ENCODE measurements at regions not wholly inside any gene's neighbourhood (a gene's known extent, or its start where the extent isn't known, plus 50 kb on each side); places are given as distances from the start of the nearest gene placed in this dataset.

DNA sequence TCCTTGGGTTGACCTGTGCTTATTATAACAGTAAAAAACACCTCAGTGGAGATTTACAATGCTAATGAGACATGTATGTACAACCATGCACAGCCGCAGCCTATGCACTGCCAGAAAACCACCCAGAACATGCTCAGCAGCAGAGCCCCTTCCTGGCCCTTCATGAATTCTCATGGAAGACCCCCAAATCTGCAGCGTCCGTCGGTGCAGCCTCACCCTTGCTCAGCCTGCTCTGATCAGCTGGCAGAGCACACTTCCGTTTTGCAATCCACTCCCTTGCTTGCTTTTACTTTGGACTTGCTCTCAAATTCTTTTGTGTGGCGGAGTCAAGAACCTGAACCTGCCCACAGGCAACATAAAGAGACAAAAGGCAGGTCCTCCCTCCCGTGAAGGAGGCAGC lies 378.2 kb upstream of the SULF2 start:
- Mint-ChIP-seq H3K36me3 (peaks cover 1% of the 10 kb centered on the region), H3K4me1 (peaks cover 0 to 4% (median 0%) of the 10 kb centered on the region in 3 donors), H3K27ac (no peak overlapping the region), H3K27me3 (peaks cover 16% of the 10 kb centered on the region), H3K4me3 (no peak overlapping the region), H3K9me3 (peaks cover 0 to 2% (median 0%) of the 10 kb centered on the region in 3 donors)

GRCh38 chr20:48162621-48163020 lies 377.3 kb upstream of the SULF2 start:
- Mint-ChIP-seq H3K9me3 (peaks cover 0 to 2% (median 0%) of the 10 kb centered on the region in 3 donors), H3K4me1 (peaks cover 0 to 4% (median 0%) of the 10 kb centered on the region in 3 donors), H3K27me3 (peaks cover 18% of the 10 kb centered on the region), H3K36me3 (peaks cover 1% of the 10 kb centered on the region), H3K27ac (no peak overlapping the region), H3K4me3 (no peak overlapping the region)

GRCh38 chr20:48159145-48160008 lies 374.1 kb upstream of the SULF2 start:
- H3K36me3 Mint-ChIP-seq, result peaks cover 1% of the 10 kb centered on the region
- H3K27ac Mint-ChIP-seq, result peak overlapping the region in 1 of 3 donors; percentile 35
- H3K9me3 Mint-ChIP-seq, result peaks cover 4 to 11% (median 9%) of the 10 kb centered on the region in 3 donors
- H3K4me1 Mint-ChIP-seq, result peaks cover 0 to 4% (median 0%) of the 10 kb centered on the region in 3 donors
- no peak overlapping the region for H3K4me3 Mint-ChIP-seq
- peaks cover 10% of the 10 kb centered on the region for H3K27me3 Mint-ChIP-seq

DNA sequence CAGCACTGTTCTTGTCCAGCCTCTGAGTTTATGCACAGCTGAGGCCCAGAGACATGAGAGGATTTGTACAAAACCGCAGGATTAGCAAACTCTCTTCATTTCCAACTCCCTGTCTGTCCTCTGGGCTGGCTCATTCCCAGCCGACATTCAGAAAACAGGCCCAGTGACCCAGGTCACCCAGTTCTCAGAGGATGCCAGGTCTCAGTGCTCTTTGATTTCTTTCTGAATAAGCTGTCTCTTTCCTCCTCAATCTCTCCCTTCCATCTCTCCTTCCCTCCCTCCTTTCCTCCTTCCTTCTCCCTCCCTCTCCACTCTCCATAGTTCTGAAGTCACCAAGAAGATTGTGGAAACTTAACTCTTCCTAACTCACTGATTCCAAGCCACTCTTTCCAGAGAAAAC lies 372.7 kb upstream of the SULF2 start:
- Mint-ChIP-seq H3K4me3 (no peak overlapping the region), H3K27ac (no peak overlapping the region), H3K36me3 (peaks cover 1% of the 10 kb centered on the region), H3K9me3 (peaks cover 4 to 11% (median 9%) of the 10 kb centered on the region in 3 donors), H3K27me3 (peaks cover 11% of the 10 kb centered on the region), H3K4me1 (peaks cover 0 to 4% (median 0%) of the 10 kb centered on the region in 3 donors)

- H3K4me3 Mint-ChIP-seq, result peak overlapping the region in 1 of 4 donors; percentile 4
- H3K4me1 Mint-ChIP-seq, result peaks cover 0 to 4% (median 0%) of the 10 kb centered on the region in 3 donors
- peaks cover 1% of the 10 kb centered on the region for H3K36me3 Mint-ChIP-seq
- peaks cover 4 to 11% (median 9%) of the 10 kb centered on the region in 3 donors for H3K9me3 Mint-ChIP-seq
- no peak overlapping the region for H3K27ac Mint-ChIP-seq
- peaks cover 11% of the 10 kb centered on the region for H3K27me3 Mint-ChIP-seq
These were observed 371.8 kb upstream of the SULF2 start for GRCh38 chr20:48156951-48157700.

DNA sequence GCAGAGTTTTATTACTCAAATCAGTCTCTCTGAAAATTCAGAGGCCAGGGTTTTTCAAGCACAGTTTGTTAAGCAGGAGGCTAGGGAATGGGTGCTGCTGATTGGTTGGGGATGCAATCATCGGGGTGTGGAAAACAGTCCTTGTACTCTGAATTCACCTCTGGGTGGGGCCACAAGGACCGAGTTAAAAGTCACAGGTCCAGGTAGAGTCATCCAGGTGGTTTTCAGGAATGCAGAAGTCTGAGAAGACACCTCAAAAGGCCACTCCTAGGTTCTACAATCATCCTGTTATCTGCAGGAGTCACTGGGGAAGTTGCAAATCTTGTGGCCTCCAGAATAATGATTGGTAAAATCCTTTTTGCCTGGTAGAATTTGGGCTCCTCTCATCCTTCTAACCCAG lies 371.2 kb upstream of the SULF2 start:
- Mint-ChIP-seq H3K9me3 (peaks cover 4 to 11% (median 9%) of the 10 kb centered on the region in 3 donors), H3K4me3 (no peak overlapping the region), H3K36me3 (peaks cover 1% of the 10 kb centered on the region), H3K27ac (no peak overlapping the region), H3K27me3 (peaks cover 11% of the 10 kb centered on the region), H3K4me1 (peaks cover 0 to 2% (median 0%) of the 10 kb centered on the region in 3 donors)

GRCh38 chr20:48155268-48155667 lies 370.0 kb upstream of the SULF2 start:
- peaks cover 4 to 10% (median 9%) of the 10 kb centered on the region in 3 donors for H3K9me3 Mint-ChIP-seq
- peaks cover 1% of the 10 kb centered on the region for H3K36me3 Mint-ChIP-seq
- H3K27me3 Mint-ChIP-seq, result peaks cover 11% of the 10 kb centered on the region
- H3K4me1 Mint-ChIP-seq, result peaks cover 0 to 2% (median 0%) of the 10 kb centered on the region in 3 donors
- H3K4me3 Mint-ChIP-seq, result no peak overlapping the region
- H3K27ac Mint-ChIP-seq, result no peak overlapping the region

- H3K36me3 Mint-ChIP-seq, result peaks cover 1% of the 10 kb centered on the region
- no peak overlapping the region for H3K27ac Mint-ChIP-seq
- no peaks in the 10 kb centered on the region for H3K4me1 Mint-ChIP-seq
- peak overlapping the region in 1 of 4 donors; percentile 18 for H3K4me3 Mint-ChIP-seq
- H3K27me3 Mint-ChIP-seq, result peaks cover 7% of the 10 kb centered on the region
- peaks cover 4 to 10% (median 9%) of the 10 kb centered on the region in 3 donors for H3K9me3 Mint-ChIP-seq
These were observed 368.9 kb upstream of the SULF2 start for GRCh38 chr20:48154040-48154765.

DNA sequence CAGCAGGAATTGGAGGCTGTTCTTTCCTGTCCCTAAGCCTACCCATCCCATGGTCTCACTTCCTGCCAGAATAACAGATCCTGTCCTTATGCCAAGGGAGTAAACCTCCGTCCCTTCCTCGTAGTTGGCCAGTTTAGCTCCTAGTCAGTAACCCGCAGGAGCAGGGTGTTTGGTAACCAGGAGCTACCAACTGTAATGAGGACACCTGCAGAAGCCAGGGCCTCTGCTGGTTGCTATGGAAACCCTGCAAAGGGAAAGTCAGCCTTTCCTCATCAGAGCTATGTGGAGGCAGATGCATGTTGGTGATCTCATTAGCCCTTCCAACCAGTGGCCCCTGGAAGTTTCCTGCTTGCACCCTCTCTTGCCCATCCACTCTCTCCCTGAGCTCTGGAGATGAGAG lies 368.2 kb upstream of the SULF2 start:
- peak overlapping the region in 1 of 3 donors; percentile 86 for H3K27ac Mint-ChIP-seq
- H3K27me3 Mint-ChIP-seq, result peaks cover 7% of the 10 kb centered on the region
- H3K4me1 Mint-ChIP-seq, result no peaks in the 10 kb centered on the region
- H3K4me3 Mint-ChIP-seq, result no peak overlapping the region
- H3K36me3 Mint-ChIP-seq, result no peaks in the 10 kb centered on the region
- peaks cover 4 to 10% (median 9%) of the 10 kb centered on the region in 3 donors for H3K9me3 Mint-ChIP-seq

DNA sequence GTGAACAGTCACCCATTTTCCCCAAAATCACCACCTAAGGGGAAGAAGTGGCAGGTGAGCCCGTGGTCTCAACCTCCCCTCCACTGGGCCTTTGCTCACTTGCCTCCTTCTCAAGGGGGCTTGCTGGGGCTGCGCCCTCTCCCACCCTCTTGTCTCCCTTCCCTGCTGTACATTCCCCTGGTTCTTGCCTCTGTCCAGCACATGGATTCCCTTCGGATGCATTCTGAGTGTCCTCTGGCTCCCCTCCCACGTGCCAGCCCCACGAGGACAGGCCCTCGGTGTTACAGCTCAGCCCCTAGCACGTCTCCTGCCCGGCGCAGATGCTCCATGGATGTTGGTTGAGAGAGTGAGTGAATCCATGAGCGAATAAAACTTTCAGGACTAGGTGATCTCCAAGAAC lies 367.8 kb upstream of the SULF2 start:
- H3K27me3 Mint-ChIP-seq, result peaks cover 6% of the 10 kb centered on the region
- peak overlapping the region in 1 of 4 donors; percentile 47 for H3K4me3 Mint-ChIP-seq
- H3K9me3 Mint-ChIP-seq, result peaks cover 4 to 10% (median 9%) of the 10 kb centered on the region in 3 donors
- H3K27ac Mint-ChIP-seq, result peak overlapping the region in 1 of 3 donors; percentile 86
- no peaks in the 10 kb centered on the region for H3K4me1 Mint-ChIP-seq
- no peaks in the 10 kb centered on the region for H3K36me3 Mint-ChIP-seq

- Mint-ChIP-seq H3K9me3 (peaks cover under 1 to 2% (median under 1%) of the 10 kb centered on the region in 3 donors), H3K36me3 (no peaks in the 10 kb centered on the region), H3K27ac (no peak overlapping the region), H3K4me3 (no peak overlapping the region), H3K27me3 (peaks cover 5% of the 10 kb centered on the region), H3K4me1 (no peaks in the 10 kb centered on the region)
These were observed 365.3 kb upstream of the SULF2 start for GRCh38 chr20:48150568-48150967.

DNA sequence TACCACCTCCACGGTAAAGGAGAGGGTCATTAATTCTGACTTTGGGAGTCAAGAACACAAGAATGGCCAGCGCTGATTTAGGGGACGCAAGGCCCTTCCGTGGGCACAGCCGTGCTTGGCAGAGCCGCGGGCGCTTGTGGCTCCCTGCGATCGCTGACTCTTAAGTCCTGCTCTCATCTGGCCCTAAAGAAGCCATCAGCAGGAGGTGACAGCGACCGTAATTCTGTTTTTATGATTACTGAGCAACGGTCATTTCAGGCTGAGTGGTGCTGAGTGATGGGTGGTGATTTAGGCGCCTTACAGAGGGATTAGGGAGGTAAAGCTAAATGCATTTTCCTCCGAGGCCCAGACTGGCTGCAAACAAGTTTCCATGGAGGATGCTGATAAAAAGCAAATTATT lies 364.6 kb upstream of the SULF2 start:
- peaks cover 5% of the 10 kb centered on the region for H3K27me3 Mint-ChIP-seq
- H3K36me3 Mint-ChIP-seq, result no peaks in the 10 kb centered on the region
- no peak overlapping the region for H3K4me3 Mint-ChIP-seq
- no peaks in the 10 kb centered on the region for H3K4me1 Mint-ChIP-seq
- no peak overlapping the region for H3K27ac Mint-ChIP-seq
- H3K9me3 Mint-ChIP-seq, result no peaks in the 10 kb centered on the region

- no peaks in the 10 kb centered on the region for H3K4me1 Mint-ChIP-seq
- no peaks in the 10 kb centered on the region for H3K9me3 Mint-ChIP-seq
- no peaks in the 10 kb centered on the region for H3K36me3 Mint-ChIP-seq
- no peak overlapping the region for H3K27ac Mint-ChIP-seq
- peaks cover 4% of the 10 kb centered on the region for H3K27me3 Mint-ChIP-seq
- no peak overlapping the region for H3K4me3 Mint-ChIP-seq
These were observed 363.8 kb upstream of the SULF2 start for GRCh38 chr20:48148916-48149672.

DNA sequence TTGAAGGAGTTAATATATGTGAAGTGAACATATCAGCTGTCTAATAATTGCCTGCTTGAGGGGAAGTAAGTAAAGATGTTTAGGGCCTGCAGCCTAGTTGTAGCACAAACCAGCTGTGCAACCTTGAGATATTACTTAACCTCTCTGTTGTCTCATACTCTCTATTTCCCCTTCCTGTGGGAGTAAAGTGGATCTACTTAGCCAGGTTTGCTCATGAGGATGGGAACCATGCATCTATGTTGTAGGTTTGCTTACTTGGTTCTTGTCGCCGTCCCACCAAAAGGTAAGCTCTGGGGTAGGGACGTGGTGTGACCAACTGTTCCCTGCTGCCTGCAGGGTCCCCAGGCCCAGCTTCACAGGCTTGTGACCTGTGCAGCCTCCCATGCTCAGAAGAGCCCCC lies 362.7 kb upstream of the SULF2 start:
- H3K4me1 Mint-ChIP-seq, result no peaks in the 10 kb centered on the region
- no peak overlapping the region for H3K27ac Mint-ChIP-seq
- no peaks in the 10 kb centered on the region for H3K9me3 Mint-ChIP-seq
- no peaks in the 10 kb centered on the region for H3K27me3 Mint-ChIP-seq
- H3K36me3 Mint-ChIP-seq, result no peaks in the 10 kb centered on the region
- no peak overlapping the region for H3K4me3 Mint-ChIP-seq

Measured in IgD-negative memory B cell (primary cell).